ENCODE measurements at regions not wholly inside any gene's neighbourhood (a gene's known extent, or its start where the extent isn't known, plus 50 kb on each side); places are given as distances from the start of the nearest gene placed in this dataset.

DNA sequence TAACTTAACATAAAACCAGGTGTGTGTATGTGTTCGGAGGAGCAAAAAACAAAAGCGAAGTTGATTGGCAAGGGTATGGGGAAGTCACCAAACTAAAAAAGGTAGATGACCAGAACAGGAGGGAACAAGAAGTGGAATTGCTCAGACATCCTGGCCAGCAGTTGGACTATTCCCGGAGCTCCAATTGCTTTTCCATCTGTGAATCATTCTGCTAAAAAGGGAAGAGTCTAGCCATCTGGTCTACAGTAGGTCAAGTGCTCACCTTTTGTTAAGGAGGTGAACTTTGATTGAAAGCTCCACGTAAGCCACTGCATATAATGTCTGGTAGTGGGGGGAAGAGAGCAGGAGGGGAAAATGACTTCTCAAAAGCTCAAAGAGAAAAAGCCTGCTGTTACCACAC lies 50.0 kb upstream of the BET1 start:
- Mint-ChIP-seq H3K27ac (no peak overlapping the region), H3K36me3 (ENCODE audit: low read depth) (no peaks in the 10 kb centered on the region), H3K4me1 (peaks cover 2% of the 10 kb centered on the region), H3K27me3 (peaks cover 24% of the 10 kb centered on the region), H3K4me3 (no peak overlapping the region)
- DNase-seq = no peak
- no peaks in the 10 kb centered on the region for H3K9me3 ChIP-seq (ENCODE audit: control insufficient read depth, low read length, poor library complexity, severe bottlenecking)
- ATAC-seq = no peak

DNA sequence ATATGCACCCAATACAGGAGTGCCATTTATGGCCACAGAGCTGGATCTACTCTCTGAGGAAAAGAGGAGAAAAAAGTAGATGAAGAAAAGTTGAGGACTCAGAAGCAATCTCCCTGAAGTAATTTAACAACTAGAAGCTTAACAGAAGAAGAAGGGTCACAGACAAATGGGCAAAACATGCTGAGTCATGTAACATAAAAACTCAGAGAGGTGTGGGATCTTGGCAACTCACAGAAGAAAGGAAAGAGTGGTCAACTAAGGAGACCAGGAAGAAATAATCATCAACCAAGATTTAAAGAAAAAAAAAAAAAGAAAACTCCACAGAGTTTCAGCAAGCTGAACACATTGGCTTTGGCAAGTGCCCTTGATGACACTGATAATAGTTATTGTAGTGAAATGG lies 51.8 kb upstream of the BET1 start:
- no peaks in the 10 kb centered on the region for H3K9me3 ChIP-seq (ENCODE audit: control insufficient read depth, low read length, poor library complexity, severe bottlenecking)
- ATAC-seq = no peak
- Mint-ChIP-seq H3K4me1 (no peaks in the 10 kb centered on the region), H3K27ac (no peak overlapping the region), H3K36me3 (ENCODE audit: low read depth) (no peaks in the 10 kb centered on the region), H3K27me3 (peaks cover 27% of the 10 kb centered on the region), H3K4me3 (no peak overlapping the region)
- DNase-seq = no peak

DNA sequence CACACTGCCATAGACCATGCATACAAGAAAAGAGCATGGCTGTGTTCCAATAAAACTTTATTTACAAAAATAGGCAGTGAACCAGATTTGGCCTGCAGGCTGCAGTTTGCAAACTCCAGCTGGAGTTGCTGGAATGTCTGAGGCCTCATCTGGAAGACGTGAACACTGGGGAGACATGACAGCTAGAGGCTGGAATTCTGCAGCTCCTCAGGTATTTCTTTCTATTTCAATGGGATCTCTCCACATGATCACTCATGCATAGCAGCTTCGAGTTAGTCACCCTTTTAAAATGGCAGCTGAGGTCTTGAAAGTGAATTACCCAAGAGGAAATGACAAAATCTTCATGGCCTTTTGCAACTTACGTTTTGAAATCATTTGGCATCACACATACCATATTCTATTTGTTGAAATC lies 52.6 kb upstream of the BET1 start:
- H3K27me3 Mint-ChIP-seq = peaks cover 32% of the 10 kb centered on the region
- no peaks in the 10 kb centered on the region for H3K4me1 Mint-ChIP-seq
- no peak for DNase-seq
- no peak overlapping the region for H3K27ac Mint-ChIP-seq
- H3K9me3 ChIP-seq (ENCODE audit: control insufficient read depth, low read length, poor library complexity, severe bottlenecking) = no peaks in the 10 kb centered on the region
- no peak for ATAC-seq
- no peak overlapping the region for H3K4me3 Mint-ChIP-seq
- H3K36me3 Mint-ChIP-seq (ENCODE audit: low read depth) = no peaks in the 10 kb centered on the region

DNA sequence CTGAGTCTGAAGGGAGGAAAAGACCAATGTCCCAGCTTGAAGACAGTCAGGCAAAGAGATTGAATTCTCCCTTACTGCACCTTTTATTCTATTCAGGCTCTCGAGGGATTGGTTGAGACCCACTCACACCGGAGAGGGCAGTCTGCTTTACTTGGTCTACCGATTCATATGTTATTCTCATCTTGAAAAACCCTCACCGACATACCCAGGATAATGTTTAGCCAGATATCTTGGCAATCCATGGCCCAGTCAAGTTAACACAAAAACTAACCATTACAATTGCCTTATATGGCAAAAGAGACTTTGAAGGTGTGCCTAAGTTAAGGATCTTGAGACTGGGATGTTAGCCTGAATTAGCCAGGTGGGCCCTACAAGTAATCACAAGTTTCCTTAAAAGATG lies 53.8 kb upstream of the BET1 start:
- ATAC-seq = no peak
- H3K27me3 Mint-ChIP-seq = peaks cover 42% of the 10 kb centered on the region

GRCh38 chr7:94059746-94060145 lies 55.6 kb upstream of the BET1 start:
- Mint-ChIP-seq H3K36me3 (ENCODE audit: low read depth) (peaks cover 2% of the 10 kb centered on the region), H3K27me3 (peaks cover 35% of the 10 kb centered on the region), H3K4me3 (no peak overlapping the region), H3K4me1 (peaks cover 4% of the 10 kb centered on the region), H3K27ac (no peak overlapping the region)
- ATAC-seq (no peak), DNase-seq (no peak)
- H3K9me3 ChIP-seq (ENCODE audit: control insufficient read depth, low read length, poor library complexity, severe bottlenecking) = no peaks in the 10 kb centered on the region

More for the DNA sequence above, 53.8 kb upstream of the BET1 start:
- H3K4me3 Mint-ChIP-seq = no peak overlapping the region
- no peak overlapping the region for H3K27ac Mint-ChIP-seq
- H3K9me3 ChIP-seq (ENCODE audit: control insufficient read depth, low read length, poor library complexity, severe bottlenecking) = no peaks in the 10 kb centered on the region
- H3K36me3 Mint-ChIP-seq (ENCODE audit: low read depth) = peaks cover 2% of the 10 kb centered on the region
- DNase-seq = no peak
- H3K4me1 Mint-ChIP-seq = peaks cover 4% of the 10 kb centered on the region

GRCh38 chr7:94060752-94061151 lies 56.6 kb upstream of the BET1 start:
- H3K9me3 ChIP-seq (ENCODE audit: control insufficient read depth, low read length, poor library complexity, severe bottlenecking) = no peaks in the 10 kb centered on the region
- Mint-ChIP-seq H3K4me3 (no peak overlapping the region), H3K27ac (no peak overlapping the region), H3K27me3 (peaks cover 42% of the 10 kb centered on the region), H3K36me3 (ENCODE audit: low read depth) (peaks cover 2% of the 10 kb centered on the region), H3K4me1 (peaks cover 9% of the 10 kb centered on the region)
- DNase-seq = no peak
- ATAC-seq = no peak

GRCh38 chr7:94061326-94061725 lies 57.2 kb upstream of the BET1 start:
- Mint-ChIP-seq H3K27me3 (peaks cover 46% of the 10 kb centered on the region), H3K27ac (no peak overlapping the region), H3K4me3 (no peak overlapping the region), H3K4me1 (peaks cover 12% of the 10 kb centered on the region), H3K36me3 (ENCODE audit: low read depth) (peaks cover 2% of the 10 kb centered on the region)
- DNase-seq (no peak), ATAC-seq (no peak)
- no peaks in the 10 kb centered on the region for H3K9me3 ChIP-seq (ENCODE audit: control insufficient read depth, low read length, poor library complexity, severe bottlenecking)

GRCh38 chr7:94062372-94062771 lies 58.2 kb upstream of the BET1 start:
- peaks cover 51% of the 10 kb centered on the region for H3K27me3 Mint-ChIP-seq

GRCh38 chr7:94064541-94065191 lies 60.5 kb upstream of the BET1 start:
- H3K27me3 Mint-ChIP-seq = peaks cover 56% of the 10 kb centered on the region
- peaks cover 12% of the 10 kb centered on the region for H3K4me1 Mint-ChIP-seq
- no peak overlapping the region for H3K4me3 Mint-ChIP-seq
- peaks cover 2% of the 10 kb centered on the region for H3K36me3 Mint-ChIP-seq (ENCODE audit: low read depth)
- ATAC-seq (peak; percentile 44), DNase-seq (no peak)
- H3K9me3 ChIP-seq (ENCODE audit: control insufficient read depth, low read length, poor library complexity, severe bottlenecking) = no peaks in the 10 kb centered on the region
- no peak overlapping the region for H3K27ac Mint-ChIP-seq

More at GRCh38 chr7:94062372-94062771, 58.2 kb upstream of the BET1 start:
- Mint-ChIP-seq H3K4me1 (peaks cover 12% of the 10 kb centered on the region), H3K4me3 (peak overlapping the region; percentile 5), H3K36me3 (ENCODE audit: low read depth) (peaks cover 2% of the 10 kb centered on the region), H3K27ac (no peak overlapping the region)
- H3K9me3 ChIP-seq (ENCODE audit: control insufficient read depth, low read length, poor library complexity, severe bottlenecking) = no peaks in the 10 kb centered on the region
- DNase-seq (no peak), ATAC-seq (no peak)

DNA sequence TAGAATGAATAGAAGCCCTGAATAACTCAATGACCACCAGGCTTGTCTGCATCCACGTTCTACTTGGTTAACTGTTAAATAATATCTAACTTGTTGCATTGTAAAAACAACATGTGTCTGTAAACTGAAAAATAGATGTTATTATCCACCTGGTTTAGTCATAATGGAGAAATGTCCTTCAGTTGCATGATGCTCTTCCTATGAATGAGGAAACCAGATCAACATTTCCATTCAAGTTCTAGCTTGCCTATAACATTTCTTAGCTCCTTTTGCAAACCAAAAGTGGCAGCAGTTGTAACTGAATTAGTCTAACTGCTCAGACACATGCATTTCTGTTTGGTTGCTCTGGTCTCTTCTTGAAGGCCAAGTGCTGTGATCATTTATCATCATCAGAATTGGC lies 62.9 kb upstream of the BET1 start:
- peaks cover 12% of the 10 kb centered on the region for H3K4me1 Mint-ChIP-seq

DNA sequence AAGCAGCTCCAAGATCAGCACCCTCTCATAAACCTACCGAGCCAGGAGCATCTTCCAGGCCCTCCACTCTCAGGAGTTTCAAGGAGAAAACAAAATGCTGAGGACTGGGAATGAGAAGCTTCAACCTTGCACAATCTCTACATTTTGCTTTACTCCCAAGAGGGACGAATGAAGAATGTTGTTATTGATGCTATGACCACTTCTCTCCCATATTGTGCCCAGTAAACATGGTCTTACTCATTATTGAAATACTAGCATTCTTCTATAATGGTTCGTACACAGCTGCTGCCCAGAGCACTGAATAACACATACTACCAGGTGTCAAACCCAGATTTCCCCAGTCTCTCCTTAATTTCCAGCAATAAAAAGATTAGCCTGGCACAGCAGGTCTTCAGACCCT lies 63.4 kb upstream of the BET1 start:
- H3K36me3 Mint-ChIP-seq (ENCODE audit: low read depth) = no peaks in the 10 kb centered on the region
- peaks cover 41% of the 10 kb centered on the region for H3K27me3 Mint-ChIP-seq
- ATAC-seq = no peak
- DNase-seq = no peak
- no peak overlapping the region for H3K4me3 Mint-ChIP-seq
- H3K27ac Mint-ChIP-seq = no peak overlapping the region
- H3K4me1 Mint-ChIP-seq = peaks cover 9% of the 10 kb centered on the region
- H3K9me3 ChIP-seq (ENCODE audit: control insufficient read depth, low read length, poor library complexity, severe bottlenecking) = no peaks in the 10 kb centered on the region

More for the DNA sequence above, 62.9 kb upstream of the BET1 start:
- Mint-ChIP-seq H3K36me3 (ENCODE audit: low read depth) (peaks cover 2% of the 10 kb centered on the region), H3K4me3 (no peak overlapping the region), H3K27ac (no peak overlapping the region), H3K27me3 (peaks cover 46% of the 10 kb centered on the region)
- ATAC-seq (no peak), DNase-seq (no peak)
- no peaks in the 10 kb centered on the region for H3K9me3 ChIP-seq (ENCODE audit: control insufficient read depth, low read length, poor library complexity, severe bottlenecking)

- ATAC-seq (no peak), DNase-seq (no peak)
- H3K9me3 ChIP-seq (ENCODE audit: control insufficient read depth, low read length, poor library complexity, severe bottlenecking) = no peaks in the 10 kb centered on the region
- no peak overlapping the region for H3K27ac Mint-ChIP-seq
- peaks cover 8% of the 10 kb centered on the region for H3K4me1 Mint-ChIP-seq
- H3K36me3 Mint-ChIP-seq (ENCODE audit: low read depth) = no peaks in the 10 kb centered on the region
- H3K27me3 Mint-ChIP-seq = peaks cover 48% of the 10 kb centered on the region
- no peak overlapping the region for H3K4me3 Mint-ChIP-seq
Observed at GRCh38 chr7:94069162-94069739, 65.1 kb upstream of the BET1 start.

- Mint-ChIP-seq H3K36me3 (ENCODE audit: low read depth) (peaks cover 2% of the 10 kb centered on the region), H3K27ac (no peak overlapping the region), H3K4me1 (no peaks in the 10 kb centered on the region), H3K27me3 (peaks cover 36% of the 10 kb centered on the region), H3K4me3 (no peak overlapping the region)
- ATAC-seq (no peak), DNase-seq (no peak)
- no peaks in the 10 kb centered on the region for H3K9me3 ChIP-seq (ENCODE audit: control insufficient read depth, low read length, poor library complexity, severe bottlenecking)
Observed at GRCh38 chr7:94080551-94080950, 76.4 kb upstream of the BET1 start.

DNA sequence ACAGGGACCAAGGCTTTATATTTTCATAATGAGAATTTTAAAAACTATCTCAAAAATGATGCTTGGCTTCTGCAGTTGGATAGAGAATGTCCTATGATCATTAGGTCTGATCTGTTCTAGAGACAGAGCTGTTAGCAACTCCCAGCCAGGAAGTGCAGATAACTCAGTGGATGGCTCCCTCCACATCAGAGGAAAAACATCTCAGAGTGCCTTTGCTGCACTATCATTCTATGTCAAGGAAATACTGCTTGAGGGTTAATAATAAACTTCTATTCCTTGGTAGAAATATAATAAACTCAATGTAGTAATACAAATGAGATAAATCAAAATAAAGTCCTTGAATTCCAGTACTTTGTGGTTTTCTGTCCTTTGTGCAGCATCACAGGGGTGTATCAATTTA lies 78.0 kb upstream of the BET1 start:
- no peak for ATAC-seq
- H3K36me3 Mint-ChIP-seq (ENCODE audit: low read depth) = peaks cover 2% of the 10 kb centered on the region
- H3K27ac Mint-ChIP-seq = no peak overlapping the region
- no peak for DNase-seq
- peaks cover 39% of the 10 kb centered on the region for H3K27me3 Mint-ChIP-seq
- H3K4me1 Mint-ChIP-seq = no peaks in the 10 kb centered on the region
- no peak overlapping the region for H3K4me3 Mint-ChIP-seq
- no peaks in the 10 kb centered on the region for H3K9me3 ChIP-seq (ENCODE audit: control insufficient read depth, low read length, poor library complexity, severe bottlenecking)

All from T-helper 17 cell (primary cell).